Endodermal cell (in vitro differentiated cells): ENCODE measurements at regions not wholly inside any gene's neighbourhood (a gene's known extent, or its start where the extent isn't known, plus 50 kb on each side); places are given as distances from the start of the nearest gene placed in this dataset.

Experiments used
- DNase-seq: peaks from one replicate; pipeline ENCODE4 v3.0.0-alpha.2; 2017
- H3K27ac ChIP-seq: 2 replicates; pipeline ENCODE4 v1.5.1; 2013; ENCODE audit warnings: mild to moderate bottlenecking, low read depth, low read length, moderate library complexity
- H3K27me3 ChIP-seq: 2 replicates; pipeline ENCODE4 v1.6.1; 2013; ENCODE audit warnings: mild to moderate bottlenecking, low read length, moderate library complexity; ENCODE audit not compliant: insufficient read depth, control insufficient read depth, poor library complexity, severe bottlenecking
- H3K36me3 ChIP-seq: 2 replicates; pipeline ENCODE4 v1.7.0; 2013; ENCODE audit warnings: mild to moderate bottlenecking, low read length, moderate library complexity; ENCODE audit not compliant: control insufficient read depth, insufficient read depth
- H3K4me1 ChIP-seq: one replicate; pipeline ENCODE4 v1.7.0; 2013; ENCODE audit warnings: low read length; ENCODE audit not compliant: control insufficient read depth, insufficient read depth
- H3K4me3 ChIP-seq: 2 replicates; pipeline ENCODE4 v1.5.1; 2013; ENCODE audit warnings: mild to moderate bottlenecking, low read length, moderate library complexity
- H3K9ac ChIP-seq: 2 replicates; pipeline ENCODE4 v1.6.1; 2013; ENCODE audit warnings: mild to moderate bottlenecking, low read length, moderate library complexity; ENCODE audit not compliant: poor library complexity, severe bottlenecking; ENCODE audit errors: extremely low read depth
- H3K9me3 ChIP-seq: 2 replicates; pipeline ENCODE4 v1.6.1; 2013; ENCODE audit warnings: mild to moderate bottlenecking, low read length, moderate library complexity; ENCODE audit not compliant: control insufficient read depth
- H3K27ac Mint-ChIP-seq: 2 replicates; pipeline ENCODE4 v1.8.0; 2020; ENCODE audit warnings: mixed read lengths
- H3K27me3 Mint-ChIP-seq: 2 replicates; pipeline ENCODE4 v1.8.0; 2021; ENCODE audit warnings: mild to moderate bottlenecking, mixed read lengths; ENCODE audit not compliant: insufficient read depth
- H3K36me3 Mint-ChIP-seq: 2 replicates; pipeline ENCODE4 v1.8.0; 2020; ENCODE audit warnings: low read depth, mixed read lengths
- H3K4me1 Mint-ChIP-seq: 2 replicates; pipeline ENCODE4 v1.8.0; 2020; ENCODE audit warnings: mixed read lengths
- H3K4me3 Mint-ChIP-seq: 2 replicates; pipeline ENCODE4 v1.8.0; 2020; ENCODE audit warnings: mild to moderate bottlenecking, moderate library complexity, mixed read lengths
- H3K9me3 Mint-ChIP-seq: 2 replicates; pipeline ENCODE4 v1.8.0; 2020; ENCODE audit warnings: mild to moderate bottlenecking, mixed read lengths
- CTCF ChIP-seq: fragments of 200-600 bp; sonication (generic); conservative IDR thresholded peaks from 2 replicates; pipeline ENCODE4 v1.5.0; 2021; ENCODE audit warnings: antibody characterized with exemption, mild to moderate bottlenecking
- WGBS, 2 experiments: methylation state at CpG; one replicate each; pipeline versions ENCODE4 v1.1.5 to v1.1.7; 2013; ENCODE audit warnings: missing lambda C conversion rate in 2 of 2, mixed read lengths in 1 of 2; ENCODE audit not compliant: insufficient coverage in 1 of 2, insufficient read length in 1 of 2; 5-methylcytosine and 5-hydroxymethylcytosine counted together

GRCh38 chr2:22361571-22361970, 1023.4 kb upstream of the KLHL29 start:
- H3K4me3 Mint-ChIP-seq = no peak overlapping the region
- H3K9ac ChIP-seq = no peak overlapping the region
- peaks cover 14% of the 10 kb centered on the region for H3K9me3 Mint-ChIP-seq
- no peaks in the 10 kb centered on the region for H3K27me3 ChIP-seq
- no peak for TF ChIP-seq CTCF
- no peak overlapping the region for H3K27ac Mint-ChIP-seq
- no peaks in the 10 kb centered on the region for H3K36me3 ChIP-seq
- H3K4me3 ChIP-seq = no peak overlapping the region
- H3K4me1 ChIP-seq = peaks cover 21% of the 10 kb centered on the region
- DNase-seq = no peak
- peaks cover 3% of the 10 kb centered on the region for H3K9me3 ChIP-seq
- peaks cover 7% of the 10 kb centered on the region for H3K36me3 Mint-ChIP-seq
- H3K27me3 Mint-ChIP-seq = no peaks in the 10 kb centered on the region
- 90 to 100% methylated on average over 1 to 2 of the region's 2 CpGs for WGBS, 2 experiments
- peaks cover 43% of the 10 kb centered on the region for H3K4me1 Mint-ChIP-seq
- H3K27ac ChIP-seq = no peak overlapping the region

- no peaks in the 10 kb centered on the region for H3K9me3 Mint-ChIP-seq
- H3K36me3 ChIP-seq = no peaks in the 10 kb centered on the region
- no peak overlapping the region for H3K4me3 Mint-ChIP-seq
- no peak overlapping the region for H3K27ac ChIP-seq
- TF ChIP-seq CTCF = peak; percentile 80
- H3K4me1 ChIP-seq = no peaks in the 10 kb centered on the region
- no peaks in the 10 kb centered on the region for H3K36me3 Mint-ChIP-seq
- H3K27ac Mint-ChIP-seq = no peak overlapping the region
- no peak overlapping the region for H3K9ac ChIP-seq
- 18% methylated on average over 1 of the region's 1 CpG; no CpG with 5 or more reads in 1 of the 2 experiments for WGBS, 2 experiments
- DNase-seq = peak; percentile 86
- no peaks in the 10 kb centered on the region for H3K9me3 ChIP-seq
- peaks cover 13% of the 10 kb centered on the region for H3K4me1 Mint-ChIP-seq
- no peaks in the 10 kb centered on the region for H3K27me3 Mint-ChIP-seq
- no peaks in the 10 kb centered on the region for H3K27me3 ChIP-seq
- no peak overlapping the region for H3K4me3 ChIP-seq
Measured at GRCh38 chr2:22375096-22375495, 1009.9 kb upstream of the KLHL29 start.

- Histone ChIP-seq H3K9ac (no peak overlapping the region), H3K27me3 (no peaks in the 10 kb centered on the region), H3K9me3 (no peaks in the 10 kb centered on the region), H3K4me1 (no peaks in the 10 kb centered on the region), H3K27ac (peak overlapping the region; percentile 25), H3K4me3 (no peak overlapping the region), H3K36me3 (no peaks in the 10 kb centered on the region)
- Mint-ChIP-seq H3K27me3 (no peaks in the 10 kb centered on the region), H3K27ac (no peak overlapping the region), H3K9me3 (no peaks in the 10 kb centered on the region), H3K36me3 (no peaks in the 10 kb centered on the region), H3K4me3 (no peak overlapping the region), H3K4me1 (peaks cover 23% of the 10 kb centered on the region)
- 50 to 86% methylated on average over 2 to 6 of the region's 6 CpGs for WGBS, 2 experiments
- TF ChIP-seq CTCF = no peak
- no peak for DNase-seq
Measured at GRCh38 chr2:22377268-22377667, 1007.7 kb upstream of the KLHL29 start.
